H1 (cell line): ENCODE measurements at regions not wholly inside any gene's neighbourhood (a gene's known extent, or its start where the extent isn't known, plus 50 kb on each side); places are given as distances from the start of the nearest gene placed in this dataset.

ENCODE experiments used
- CTCF ChIA-PET: fragments of 300-600 bp; sonication (Branson Sonifier 250); formaldehyde crosslinking; loops from one replicate; lab custom pipeline; 2021; ENCODE audit not compliant: partially characterized antibody; lab: Charles Lee
- POLR2A ChIA-PET: fragments of 300-600 bp; sonication (Branson Sonifier 250); formaldehyde crosslinking; loops from one replicate; lab custom pipeline; 2021; ENCODE audit warnings: inconsistent platforms; ENCODE audit not compliant: partially characterized antibody; lab: Charles Lee
- DNase-seq, 2 experiments: peaks; one replicate each; pipeline versions ENCODE4 v3.0.0 to v3.0.0-alpha.2; 2010 to 2022; ENCODE audit warnings: low spot score in 2 of 2, low read depth in 1 of 2, mixed read lengths in 1 of 2
- FAIRE-seq: peaks from 2 replicates; lab custom pipeline; 2011; peaks lifted over from hg19 to GRCh38; lab: Jason Lieb, UNC
- H2AFZ ChIP-seq: 2 replicates; pipeline ENCODE4 v1.8.1; 2012; ENCODE audit warnings: low read length, inconsistent platforms
- H2AK5ac ChIP-seq: 2 replicates; pipeline ENCODE4 v1.6.1; 2013; ENCODE audit warnings: low read depth, low read length
- H2BK120ac ChIP-seq: replicated peaks from 2 replicates; pipeline ENCODE3; 2013; ENCODE audit warnings: low read depth, low read length, inconsistent platforms
- H2BK12ac ChIP-seq: 2 replicates; pipeline ENCODE4 v1.6.1; 2013; ENCODE audit warnings: low read depth, low read length
- H2BK15ac ChIP-seq: 2 replicates; pipeline ENCODE4 v1.6.1; 2013; ENCODE audit warnings: low read length
- H2BK20ac ChIP-seq: 2 replicates; pipeline ENCODE4 v1.6.1; 2013; ENCODE audit warnings: low read length
- H2BK5ac ChIP-seq: 2 replicates; pipeline ENCODE4 v1.6.1; 2013; ENCODE audit warnings: low read depth, low read length
- H3K14ac ChIP-seq: 2 replicates; pipeline ENCODE4 v1.6.1; 2013; ENCODE audit warnings: inconsistent platforms; ENCODE audit not compliant: insufficient read length
- H3K18ac ChIP-seq: 2 replicates; pipeline ENCODE4 v1.6.1; 2013; ENCODE audit warnings: low read length; ENCODE audit errors: extremely low read depth
- H3K23ac ChIP-seq: 2 replicates; pipeline ENCODE4 v1.6.1; 2013; ENCODE audit warnings: inconsistent platforms; ENCODE audit not compliant: insufficient read length
- H3K23me2 ChIP-seq: 2 replicates; pipeline ENCODE4 v1.6.1; 2013; ENCODE audit warnings: low read depth, low read length
- H3K27ac ChIP-seq: 2 replicates; pipeline ENCODE4 v1.6.1; 2011; ENCODE audit warnings: low read depth, low read length, inconsistent platforms
- H3K27me3 ChIP-seq, 4 experiments: replicated peaks in 1 of 4; 1 replicate in 1 of 4; 2 replicates in 3 of 4; pipeline versions ENCODE4 v1.6.1 to v1.8.1; 2011 to 2013; ENCODE audit warnings: low read length in 3 of 4, mild to moderate bottlenecking in 3 of 4, inconsistent platforms in 2 of 4, mixed read lengths in 2 of 4, moderate library complexity in 1 of 4; ENCODE audit not compliant: control insufficient read depth in 3 of 4, insufficient read depth in 3 of 4; ENCODE audit errors: extremely low read depth in 1 of 4
- H3K36me3 ChIP-seq, 4 experiments: 2 replicates each; pipeline versions ENCODE4 v1.6.1 to v1.8.1; 2011 to 2013; ENCODE audit warnings: mild to moderate bottlenecking in 4 of 4, low read length in 3 of 4, moderate library complexity in 2 of 4, control low read depth in 1 of 4, inconsistent platforms in 1 of 4; ENCODE audit not compliant: insufficient read depth in 4 of 4, control insufficient read depth in 2 of 4
- H3K4ac ChIP-seq: replicated peaks from 2 replicates; pipeline ENCODE3; 2013; ENCODE audit warnings: low read length, low read depth, mixed read lengths, inconsistent platforms; ENCODE audit not compliant: insufficient read length
- H3K4me1 ChIP-seq, 4 experiments: replicated peaks in 1 of 4; 1 replicate in 1 of 4; 2 replicates in 3 of 4; pipeline versions ENCODE4 v1.6.1 to v1.8.1; 2011 to 2013; ENCODE audit warnings: low read length in 3 of 4, inconsistent platforms in 2 of 4, mixed read lengths in 1 of 4; ENCODE audit not compliant: insufficient read depth in 4 of 4, control insufficient read depth in 3 of 4
- H3K4me2 ChIP-seq, 2 experiments: 2 replicates each; pipeline versions ENCODE4 v1.6.1 to v1.8.1; 2011 to 2013; ENCODE audit warnings: low read depth in 2 of 2, low read length in 2 of 2, control low read depth in 1 of 2, inconsistent platforms in 1 of 2, mild to moderate bottlenecking in 1 of 2; ENCODE audit not compliant: insufficient read depth in 1 of 2
- H3K4me3 ChIP-seq, 4 experiments: fragments of 200-600, 300-600 bp in 1 of 4; sonication (generic), shearing (Covaris generic), sonication (Bioruptor Twin) in 1 of 4; 2 replicates each; pipeline versions ENCODE4 v1.5.1 to v1.8.1; 2011 to 2016; ENCODE audit warnings: low read length in 4 of 4, low read depth in 3 of 4, control low read depth in 2 of 4, inconsistent platforms in 2 of 4, mild to moderate bottlenecking in 2 of 4, mixed read lengths in 1 of 4, moderate library complexity in 1 of 4; ENCODE audit not compliant: insufficient read depth in 2 of 4; ENCODE audit errors: extremely low read depth in 1 of 4
- H3K56ac ChIP-seq: replicated peaks from 2 replicates; pipeline ENCODE3; 2013; ENCODE audit warnings: low read depth, mild to moderate bottlenecking, mixed read lengths, low read length, inconsistent platforms; ENCODE audit not compliant: insufficient read length
- H3K79me1 ChIP-seq: 2 replicates; pipeline ENCODE4 v1.6.1; 2013; ENCODE audit warnings: low read depth, low read length, control low read depth
- H3K79me2 ChIP-seq, 2 experiments: 2 replicates each; pipeline versions ENCODE4 v1.6.1 to v1.8.1; 2012 to 2013; ENCODE audit warnings: low read length in 2 of 2, mild to moderate bottlenecking in 2 of 2, inconsistent platforms in 1 of 2; ENCODE audit not compliant: insufficient read depth in 2 of 2, control insufficient read depth in 1 of 2
- H3K9ac ChIP-seq, 4 experiments: replicated peaks in 1 of 4; 1 replicate in 1 of 4; 2 replicates in 3 of 4; pipeline versions ENCODE4 v1.6.1 to v1.8.1; 2011 to 2013; ENCODE audit warnings: low read depth in 3 of 4, low read length in 3 of 4, control low read depth in 2 of 4, mild to moderate bottlenecking in 2 of 4, moderate library complexity in 2 of 4, inconsistent platforms in 1 of 4; ENCODE audit errors: extremely low read depth in 1 of 4
- H3K9me3 ChIP-seq, 2 experiments: 2 replicates each; pipeline versions ENCODE4 v1.6.1 to v1.8.1; 2012 to 2013; ENCODE audit warnings: mild to moderate bottlenecking in 2 of 2, moderate library complexity in 2 of 2, control low read depth in 1 of 2, inconsistent platforms in 1 of 2, low read depth in 1 of 2, low read length in 1 of 2, mixed read lengths in 1 of 2; ENCODE audit not compliant: insufficient read depth in 2 of 2
- H4K20me1 ChIP-seq, 2 experiments: replicated peaks in 1 of 2; 2 replicates each; pipeline versions ENCODE3 to v1.8.1; 2011 to 2013; ENCODE audit warnings: inconsistent platforms in 2 of 2, low read length in 2 of 2, mild to moderate bottlenecking in 1 of 2; ENCODE audit not compliant: insufficient read depth in 2 of 2, control insufficient read depth in 1 of 2
- H4K5ac ChIP-seq: 2 replicates; pipeline ENCODE4 v1.6.1; 2013; ENCODE audit warnings: low read length, low read depth, mixed read lengths, inconsistent platforms; ENCODE audit not compliant: insufficient read length
- H4K8ac ChIP-seq: 2 replicates; pipeline ENCODE4 v1.8.0; 2013; ENCODE audit warnings: mild to moderate bottlenecking, moderate library complexity, low read length, inconsistent platforms; ENCODE audit not compliant: insufficient read depth; ENCODE audit errors: extremely low read depth
- H4K91ac ChIP-seq: replicated peaks from 2 replicates; pipeline ENCODE3; 2013; ENCODE audit warnings: low read length, mixed read lengths, inconsistent platforms; ENCODE audit not compliant: insufficient read length
- BRCA1 ChIP-seq: IDR thresholded peaks from 2 replicates; pipeline ENCODE4 v1.6.1; 2012; ENCODE audit warnings: low read depth, low read length, improper control_type of control experiment
- GTF2F1 ChIP-seq: IDR thresholded peaks from 2 replicates; pipeline ENCODE4 v1.6.1; 2012; ENCODE audit warnings: low read depth, low read length, improper control_type of control experiment, borderline replicate concordance
- SRF ChIP-seq: IDR thresholded peaks from 2 replicates; pipeline ENCODE4 v1.6.1; 2011; ENCODE audit warnings: mild to moderate bottlenecking, low read depth, low read length, moderate library complexity
- TAF7 ChIP-seq: optimal IDR thresholded peaks from 2 replicates; pipeline ENCODE3; 2011; ENCODE audit warnings: low read depth, mild to moderate bottlenecking, inconsistent platforms, low read length, moderate library complexity, borderline replicate concordance
- WGBS, 2 experiments: shearing (Covaris generic) in 1 of 2; methylation state at CpG; one replicate each; pipeline versions ENCODE4 v1.1.6 to v1.1.7; 2013 to 2015; ENCODE audit warnings: low lambda C conversion rate in 2 of 2, mixed read lengths in 2 of 2, inconsistent platforms in 1 of 2, low coverage in 1 of 2, missing lambda C conversion rate in 1 of 2; ENCODE audit not compliant: insufficient replicate concordance in 2 of 2, insufficient coverage in 1 of 2, insufficient read length in 1 of 2; ENCODE audit errors: extremely low coverage in 1 of 2, missing lambda C conversion rate in 1 of 2; 5-methylcytosine and 5-hydroxymethylcytosine counted together

- TF ChIP-seq BRCA1 (no peak), SRF (no peak), TAF7 (no peak), GTF2F1 (no peak)
- H3K56ac ChIP-seq, result no peak overlapping the region
- DNase-seq, result no peak
- H3K27ac ChIP-seq, result no peak overlapping the region
- FAIRE-seq, result no peak
- no peak overlapping the region for H3K4ac ChIP-seq
- H3K36me3 ChIP-seq, result no peaks in the 10 kb centered on the region
- H3K79me2 ChIP-seq, result no peaks in the 10 kb centered on the region
- no peaks in the 10 kb centered on the region; the same call in 1 of the 2 replicates for H3K23me2 ChIP-seq
- no peak overlapping the region for H2BK120ac ChIP-seq
- no peak overlapping the region for H2BK12ac ChIP-seq
- no peak overlapping the region for H2AK5ac ChIP-seq
- POLR2A ChIA-PET, result no interaction called here
- no peak overlapping the region for H2BK20ac ChIP-seq
- H4K91ac ChIP-seq, result no peak overlapping the region
- H3K9me3 ChIP-seq, result no peaks in the 10 kb centered on the region
- H3K9ac ChIP-seq, result no peak overlapping the region
- CTCF ChIA-PET, result interaction anchor here (0.8 kb wide), 1 partner anchor 161 kb away, joined by 3 read pairs; no protein-coding TSS in a partner anchor
- no peaks in the 10 kb centered on the region for H4K20me1 ChIP-seq
- no peak overlapping the region for H3K23ac ChIP-seq
- no peak overlapping the region for H2AFZ ChIP-seq
- no peak overlapping the region for H3K4me3 ChIP-seq
- H3K4me2 ChIP-seq, result no peak overlapping the region
- no peaks in the 10 kb centered on the region for H3K4me1 ChIP-seq
- H4K5ac ChIP-seq, result no peak overlapping the region
- 92% methylated on average over 3 of the region's 3 CpGs; no CpG with 5 or more reads in 1 of the 2 experiments for WGBS, 2 experiments
- H3K18ac ChIP-seq, result no peak overlapping the region
- H3K14ac ChIP-seq, result no peak overlapping the region
- no peak overlapping the region for H4K8ac ChIP-seq
- H3K79me1 ChIP-seq, result no peaks in the 10 kb centered on the region
- no peak overlapping the region for H2BK15ac ChIP-seq
- no peaks in the 10 kb centered on the region for H3K27me3 ChIP-seq
- no peak overlapping the region for H2BK5ac ChIP-seq
These were observed 429.2 kb downstream of the PID1 start for GRCh38 chr2:228841877-228842276.
